CD14-positive monocyte (primary cell): ENCODE measurements at regions not wholly inside any gene's neighbourhood (a gene's known extent, or its start where the extent isn't known, plus 50 kb on each side); places are given as distances from the start of the nearest gene placed in this dataset.
"Not testable (repeated sequence)": the region's sequence is repeated elsewhere in the genome, so short reads cannot be mapped to it uniquely, and the experiment has no call there.

Experiments
- DNase-seq, 3 donors: peaks; one replicate each; pipeline ENCODE4 v3.0.0-alpha.2; 2011 to 2022
- H2AFZ ChIP-seq: 2 replicates; pipeline ENCODE4 v1.6.0; 2012; ENCODE audit warnings: mild to moderate bottlenecking, low read depth, low read length, inconsistent platforms; ENCODE audit not compliant: insufficient read depth, poor library complexity, severe bottlenecking
- H3K27ac ChIP-seq, 2 donors: 1 replicate in 1 of 2; 2 replicates in 1 of 2; pipeline ENCODE4 v1.5.1; 2012 to 2013; ENCODE audit warnings: low read length in 2 of 2, control low read depth in 1 of 2, inconsistent platforms in 1 of 2, low read depth in 1 of 2, mild to moderate bottlenecking in 1 of 2
- H3K27me3 ChIP-seq, 2 donors: one replicate each; pipeline versions ENCODE4 v1.6.0 to v1.6.1; 2011 to 2013; ENCODE audit warnings: low read length in 2 of 2; ENCODE audit not compliant: control insufficient read depth in 2 of 2, insufficient read depth in 2 of 2
- H3K36me3 ChIP-seq, 2 donors: replicated peaks in 1 of 2; 1 replicate in 1 of 2; 2 replicates in 1 of 2; pipeline versions ENCODE4 v1.5.1 to v1.6.1; 2012 to 2013; ENCODE audit warnings: low read length in 2 of 2, control low read depth in 1 of 2, inconsistent platforms in 1 of 2, mild to moderate bottlenecking in 1 of 2; ENCODE audit not compliant: insufficient read depth in 2 of 2, control insufficient read depth in 1 of 2
- H3K4me1 ChIP-seq, 2 donors: 1 replicate in 1 of 2; 2 replicates in 1 of 2; pipeline versions ENCODE4 v1.5.1 to v1.6.1; 2012 to 2013; ENCODE audit warnings: low read length in 2 of 2, control low read depth in 1 of 2, inconsistent platforms in 1 of 2, mild to moderate bottlenecking in 1 of 2, moderate library complexity in 1 of 2; ENCODE audit not compliant: insufficient read depth in 2 of 2, control insufficient read depth in 1 of 2
- H3K4me2 ChIP-seq: replicated peaks from 2 replicates; pipeline ENCODE3; 2012; ENCODE audit warnings: low read length, moderate library complexity, mild to moderate bottlenecking; ENCODE audit not compliant: poor library complexity, severe bottlenecking; ENCODE audit errors: extremely low read depth
- H3K4me3 ChIP-seq, 3 experiments: fragments of 200-600 bp in 1 of 3; sonication (generic) in 1 of 3; replicated peaks in 1 of 3; 1 replicate in 2 of 3; 2 replicates in 1 of 3; pipeline ENCODE4 v1.5.1; 2011 to 2013; ENCODE audit warnings: low read length in 3 of 3, mild to moderate bottlenecking in 3 of 3, control low read depth in 2 of 3, low read depth in 2 of 3, inconsistent platforms in 1 of 3, moderate library complexity in 1 of 3
- H3K79me2 ChIP-seq: 2 replicates; pipeline ENCODE4 v1.6.0; 2012; ENCODE audit warnings: mild to moderate bottlenecking, control low read depth, inconsistent platforms, low read length, moderate library complexity; ENCODE audit not compliant: insufficient read depth
- H3K9ac ChIP-seq: 2 replicates; pipeline ENCODE4 v1.6.0; 2017; ENCODE audit warnings: low read length, mild to moderate bottlenecking; ENCODE audit not compliant: insufficient read depth, poor library complexity, severe bottlenecking
- H3K9me3 ChIP-seq, 2 donors: replicated peaks in 1 of 2; 1 replicate in 1 of 2; 2 replicates in 1 of 2; pipeline versions ENCODE4 v1.5.1 to v1.6.1; 2012 to 2013; ENCODE audit warnings: low read length in 2 of 2, control low read depth in 1 of 2; ENCODE audit not compliant: control insufficient read depth in 1 of 2, insufficient read depth in 1 of 2
- H4K20me1 ChIP-seq: 2 replicates; pipeline ENCODE4 v1.6.0; 2012; ENCODE audit warnings: mild to moderate bottlenecking, low read length, control low read depth, moderate library complexity; ENCODE audit not compliant: insufficient read depth
- H3K27ac Mint-ChIP-seq, 7 donors: one replicate each; pipeline ENCODE4 v1.8.0; 2020; ENCODE audit warnings: mild to moderate bottlenecking in 7 of 7, mixed read lengths in 7 of 7, moderate library complexity in 6 of 7, inconsistent platforms in 2 of 7
- H3K27me3 Mint-ChIP-seq, 3 donors: one replicate each; pipeline ENCODE4 v1.8.0; 2021 to 2022; ENCODE audit warnings: low read depth in 3 of 3, mild to moderate bottlenecking in 3 of 3, mixed read lengths in 3 of 3, moderate library complexity in 3 of 3, inconsistent platforms in 1 of 3
- H3K36me3 Mint-ChIP-seq, 2 donors: one replicate each; pipeline ENCODE4 v1.8.0; 2020; ENCODE audit warnings: mixed read lengths in 2 of 2, inconsistent platforms in 1 of 2, mild to moderate bottlenecking in 1 of 2
- H3K4me1 Mint-ChIP-seq: one replicate; pipeline ENCODE4 v1.8.0; 2020; ENCODE audit warnings: mild to moderate bottlenecking, mixed read lengths
- H3K4me3 Mint-ChIP-seq, 2 donors: one replicate each; pipeline ENCODE4 v1.8.0; 2020; ENCODE audit warnings: mild to moderate bottlenecking in 2 of 2, mixed read lengths in 2 of 2, moderate library complexity in 1 of 2
- H3K9me3 Mint-ChIP-seq, 7 donors: one replicate each; pipeline ENCODE4 v1.8.0; 2020 to 2022; ENCODE audit warnings: mixed read lengths in 7 of 7, mild to moderate bottlenecking in 6 of 7, moderate library complexity in 6 of 7, inconsistent platforms in 2 of 7
- whole genome bisulfite sequencing: methylation state at CpG from one replicate; pipeline ENCODE4 v1.1.5; 2013; ENCODE audit warnings: missing lambda C conversion rate; ENCODE audit not compliant: insufficient coverage; 5-methylcytosine and 5-hydroxymethylcytosine counted together
- intact Hi-C, 2 donors: fragments of 100-400 bp; cut with micrococcal nuclease; formaldehyde crosslinking; loops; one replicate each; pipeline versions ENCODE4 v1.15.0 to v1.15.1; 2023
- TF ChIP-seq, protein P1 (sequence below): fragments of 200-600 bp; IDR thresholded peaks from one replicate; pipeline ENCODE4 v1.8.0; 2022; ENCODE audit warnings: antibody characterized with exemption, mild to moderate bottlenecking

GRCh38 chr5:88060194-88060593 is 208.5 kb downstream of the TMEM161B start:
- no peaks in the 10 kb centered on the region for H3K4me1 ChIP-seq
- no peak overlapping the region for H2AFZ ChIP-seq
- no peak overlapping the region for H3K9ac ChIP-seq
- peaks cover 16 to 18% of the 10 kb centered on the region in 2 donors for H3K9me3 ChIP-seq
- no peak overlapping the region for H3K27ac ChIP-seq
- TF ChIP-seq, protein P1, sequence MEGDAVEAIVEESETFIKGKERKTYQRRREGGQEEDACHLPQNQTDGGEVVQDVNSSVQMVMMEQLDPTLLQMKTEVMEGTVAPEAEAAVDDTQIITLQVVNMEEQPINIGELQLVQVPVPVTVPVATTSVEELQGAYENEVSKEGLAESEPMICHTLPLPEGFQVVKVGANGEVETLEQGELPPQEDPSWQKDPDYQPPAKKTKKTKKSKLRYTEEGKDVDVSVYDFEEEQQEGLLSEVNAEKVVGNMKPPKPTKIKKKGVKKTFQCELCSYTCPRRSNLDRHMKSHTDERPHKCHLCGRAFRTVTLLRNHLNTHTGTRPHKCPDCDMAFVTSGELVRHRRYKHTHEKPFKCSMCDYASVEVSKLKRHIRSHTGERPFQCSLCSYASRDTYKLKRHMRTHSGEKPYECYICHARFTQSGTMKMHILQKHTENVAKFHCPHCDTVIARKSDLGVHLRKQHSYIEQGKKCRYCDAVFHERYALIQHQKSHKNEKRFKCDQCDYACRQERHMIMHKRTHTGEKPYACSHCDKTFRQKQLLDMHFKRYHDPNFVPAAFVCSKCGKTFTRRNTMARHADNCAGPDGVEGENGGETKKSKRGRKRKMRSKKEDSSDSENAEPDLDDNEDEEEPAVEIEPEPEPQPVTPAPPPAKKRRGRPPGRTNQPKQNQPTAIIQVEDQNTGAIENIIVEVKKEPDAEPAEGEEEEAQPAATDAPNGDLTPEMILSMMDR = no peak
- WGBS = 67% methylated on average over 1 of the region's 3 CpGs
- Mint-ChIP-seq H3K9me3 (peaks cover 2 to 15% (median 12%) of the 10 kb centered on the region in 7 donors), H3K4me3 (no peak overlapping the region), H3K4me1 (no peaks in the 10 kb centered on the region), H3K27ac (no peak overlapping the region), H3K27me3 (no peaks in the 10 kb centered on the region), H3K36me3 (no peaks in the 10 kb centered on the region)
- H3K27me3 ChIP-seq = no peaks in the 10 kb centered on the region
- intact Hi-C loops = no loop called here
- no peak overlapping the region for H3K4me2 ChIP-seq
- H3K79me2 ChIP-seq = no peaks in the 10 kb centered on the region
- no peak for DNase-seq
- H3K36me3 ChIP-seq = no peaks in the 10 kb centered on the region
- no peaks in the 10 kb centered on the region for H4K20me1 ChIP-seq
- H3K4me3 ChIP-seq = no peak overlapping the region

DNA sequence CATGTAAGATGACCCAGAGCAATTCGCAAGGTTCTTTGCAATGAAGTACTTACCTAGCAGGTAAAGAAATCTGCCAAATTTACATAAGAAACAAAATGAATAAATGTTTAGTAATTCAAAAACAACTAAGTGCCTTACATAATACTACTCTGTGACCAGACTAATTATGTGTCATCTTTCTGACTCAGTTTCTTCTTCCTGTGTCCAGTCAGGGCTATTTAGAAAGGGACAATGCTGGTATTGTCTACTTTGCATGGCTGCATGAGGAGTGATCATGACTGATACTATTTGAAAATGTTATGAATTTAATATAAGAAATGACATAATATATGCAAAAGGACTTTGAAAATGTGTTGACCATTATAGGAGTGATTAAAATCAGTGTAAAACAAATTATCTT is 210.0 kb downstream of the TMEM161B start:
- H2AFZ ChIP-seq = no peak overlapping the region
- no peak overlapping the region for H3K27ac ChIP-seq
- peaks cover 16 to 18% of the 10 kb centered on the region in 2 donors for H3K9me3 ChIP-seq
- H3K4me1 ChIP-seq = no peaks in the 10 kb centered on the region
- no CpG with 5 or more reads among the region's 1 CpG for WGBS
- H3K9ac ChIP-seq = no peak overlapping the region
- H3K27me3 ChIP-seq = no peaks in the 10 kb centered on the region
- no peak overlapping the region for H3K4me3 ChIP-seq
- H3K36me3 ChIP-seq = no peaks in the 10 kb centered on the region
- TF ChIP-seq, protein P1 = no peak
- H3K4me3 Mint-ChIP-seq = no peak overlapping the region
- no peaks in the 10 kb centered on the region for H3K79me2 ChIP-seq
- no peaks in the 10 kb centered on the region for H3K4me1 Mint-ChIP-seq
- no peaks in the 10 kb centered on the region for H4K20me1 ChIP-seq
- DNase-seq = no peak
- no peak overlapping the region for H3K4me2 ChIP-seq
- H3K27ac Mint-ChIP-seq = no peak overlapping the region
- no peaks in the 10 kb centered on the region for H3K27me3 Mint-ChIP-seq
- intact Hi-C loops = no loop called here
- no peaks in the 10 kb centered on the region for H3K36me3 Mint-ChIP-seq
- H3K9me3 Mint-ChIP-seq = peaks cover 3 to 15% (median 12%) of the 10 kb centered on the region in 7 donors

- H3K9ac ChIP-seq, H3K9me3 Mint-ChIP-seq, H3K36me3 ChIP-seq, H3K27me3 ChIP-seq, H3K79me2 ChIP-seq, H3K4me2 ChIP-seq, H2AFZ ChIP-seq, H3K4me1 Mint-ChIP-seq, H4K20me1 ChIP-seq, H3K9me3 ChIP-seq, intact Hi-C loops, H3K36me3 Mint-ChIP-seq, H3K27ac ChIP-seq, H3K4me3 ChIP-seq, H3K4me3 Mint-ChIP-seq, DNase-seq, H3K4me1 ChIP-seq, H3K27ac Mint-ChIP-seq, H3K27me3 Mint-ChIP-seq: not testable (repeated sequence)
- WGBS = 91% methylated on average over 19 of the region's 26 CpGs
Measured at GRCh38 chr5:88052468-88052867, 216.2 kb downstream of the TMEM161B start.
